LNCaP clone FGC (cell line): ENCODE measurements at regions not wholly inside any gene's neighbourhood (a gene's known extent, or its start where the extent isn't known, plus 50 kb on each side); places are given as distances from the start of the nearest gene placed in this dataset.

Experiments used
- DNase-seq: peaks from one replicate; pipeline ENCODE4 v3.0.0-alpha.2; 2011; ENCODE audit warnings: low read depth
- H3K4me3 ChIP-seq: 2 replicates; pipeline ENCODE4 v1.5.1; 2011; ENCODE audit warnings: mild to moderate bottlenecking, low read depth, low read length, control low read depth
- CTCF ChIP-seq: IDR thresholded peaks from 2 replicates; pipeline ENCODE4 v1.5.1; 2012; ENCODE audit warnings: mild to moderate bottlenecking; ENCODE audit not compliant: control insufficient read depth, insufficient read depth; ENCODE audit errors: extremely low read depth

- TF ChIP-seq CTCF: no peak
- H3K4me3 ChIP-seq: no peak overlapping the region
- no peak for DNase-seq
These were observed 760.7 kb upstream of the PCDH9 start for GRCh38 chr13:67990868-67991267.

DNA sequence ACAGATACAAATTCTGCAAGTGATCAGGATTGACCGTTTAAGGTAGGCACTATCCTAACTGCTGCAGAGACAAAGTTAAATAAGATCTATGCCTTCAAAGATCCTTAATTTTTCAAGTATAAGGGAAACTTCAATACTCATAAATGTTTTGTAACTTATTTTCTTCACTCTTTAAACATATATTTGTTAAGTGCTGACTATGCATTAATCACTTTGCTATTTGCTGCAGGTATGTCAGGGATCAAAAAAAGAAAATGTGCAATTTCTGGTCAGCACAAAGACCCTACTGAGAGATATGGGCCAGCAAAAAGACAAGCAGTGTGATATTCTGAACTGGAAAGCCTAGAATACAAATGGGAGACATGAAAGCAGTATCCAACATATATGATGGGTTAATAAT lies 756.1 kb upstream of the PCDH9 start:
- no peak for TF ChIP-seq CTCF
- DNase-seq: no peak
- H3K4me3 ChIP-seq: no peak overlapping the region

GRCh38 chr13:67977066-67977465 lies 746.9 kb upstream of the PCDH9 start:
- no peak for TF ChIP-seq CTCF
- no peak overlapping the region for H3K4me3 ChIP-seq
- no peak for DNase-seq

DNA sequence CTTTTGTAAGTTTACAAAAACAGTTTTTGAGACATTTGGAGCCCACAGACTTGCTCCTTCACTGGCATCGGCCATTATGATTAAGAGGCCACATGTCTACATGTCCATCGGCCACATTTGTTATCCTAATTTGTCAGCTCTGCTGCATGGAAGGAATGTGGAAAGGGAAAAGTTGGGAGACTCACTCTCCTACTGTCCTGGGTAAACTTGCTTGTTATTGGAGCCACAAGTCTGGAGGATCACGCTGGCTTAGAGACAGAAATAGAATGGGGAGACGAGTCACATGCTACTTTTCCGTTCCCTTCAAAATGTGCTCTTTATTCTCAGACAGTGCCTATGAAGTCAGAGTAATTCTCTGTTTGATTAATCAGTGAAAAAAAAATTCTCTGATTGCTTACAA lies 741.2 kb upstream of the PCDH9 start:
- TF ChIP-seq CTCF: no peak
- no peak for DNase-seq
- H3K4me3 ChIP-seq: no peak overlapping the region

GRCh38 chr13:67967031-67967430 lies 736.9 kb upstream of the PCDH9 start:
- no peak for TF ChIP-seq CTCF
- DNase-seq: no peak
- H3K4me3 ChIP-seq: no peak overlapping the region

GRCh38 chr13:67966065-67966464 lies 735.9 kb upstream of the PCDH9 start:
- TF ChIP-seq CTCF: no peak
- no peak overlapping the region for H3K4me3 ChIP-seq
- no peak for DNase-seq

GRCh38 chr13:67964986-67965385 lies 734.9 kb upstream of the PCDH9 start:
- DNase-seq: no peak
- TF ChIP-seq CTCF: no peak
- no peak overlapping the region for H3K4me3 ChIP-seq
